ENCODE measurements at regions not wholly inside any gene's neighbourhood (a gene's known extent, or its start where the extent isn't known, plus 50 kb on each side); places are given as distances from the start of the nearest gene placed in this dataset.

DNA sequence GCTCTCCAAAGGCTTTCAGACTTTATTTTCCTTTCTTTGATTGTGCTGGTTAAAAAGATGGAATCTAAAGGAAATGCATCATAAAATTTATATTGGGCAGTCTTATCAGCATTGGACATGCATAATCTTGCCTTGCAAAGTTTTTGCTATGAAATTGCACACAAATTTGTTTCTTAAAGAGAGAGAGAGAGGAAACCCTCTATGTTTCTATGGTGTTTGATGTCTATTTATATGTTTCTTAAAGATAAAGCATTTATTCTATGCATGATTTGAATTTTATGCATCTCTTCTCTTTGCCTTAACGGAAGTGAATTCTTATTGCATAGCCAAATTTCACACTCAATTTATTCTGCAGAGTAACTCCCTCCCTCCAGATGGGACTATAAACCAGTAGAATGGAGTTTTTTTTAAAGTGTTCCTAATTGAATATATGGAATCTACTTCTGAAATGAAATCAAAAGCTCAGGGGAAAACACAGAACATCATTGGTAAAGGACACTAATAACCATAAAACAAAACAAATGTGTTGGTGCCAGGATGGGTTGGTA lies 83.5 kb upstream of the PPARGC1A start:
- no peak for TF ChIP-seq CTCF (IDR thresholded peaks at IDR 0.05 in 4 of 5, conservative IDR thresholded peaks at IDR 0.05 in 1 of 5)
- TF ChIP-seq POLR2A (IDR thresholded peaks at IDR 0.05): no peak
